ENCODE measurements at regions not wholly inside any gene's neighbourhood (a gene's known extent, or its start where the extent isn't known, plus 50 kb on each side); places are given as distances from the start of the nearest gene placed in this dataset.

DNA sequence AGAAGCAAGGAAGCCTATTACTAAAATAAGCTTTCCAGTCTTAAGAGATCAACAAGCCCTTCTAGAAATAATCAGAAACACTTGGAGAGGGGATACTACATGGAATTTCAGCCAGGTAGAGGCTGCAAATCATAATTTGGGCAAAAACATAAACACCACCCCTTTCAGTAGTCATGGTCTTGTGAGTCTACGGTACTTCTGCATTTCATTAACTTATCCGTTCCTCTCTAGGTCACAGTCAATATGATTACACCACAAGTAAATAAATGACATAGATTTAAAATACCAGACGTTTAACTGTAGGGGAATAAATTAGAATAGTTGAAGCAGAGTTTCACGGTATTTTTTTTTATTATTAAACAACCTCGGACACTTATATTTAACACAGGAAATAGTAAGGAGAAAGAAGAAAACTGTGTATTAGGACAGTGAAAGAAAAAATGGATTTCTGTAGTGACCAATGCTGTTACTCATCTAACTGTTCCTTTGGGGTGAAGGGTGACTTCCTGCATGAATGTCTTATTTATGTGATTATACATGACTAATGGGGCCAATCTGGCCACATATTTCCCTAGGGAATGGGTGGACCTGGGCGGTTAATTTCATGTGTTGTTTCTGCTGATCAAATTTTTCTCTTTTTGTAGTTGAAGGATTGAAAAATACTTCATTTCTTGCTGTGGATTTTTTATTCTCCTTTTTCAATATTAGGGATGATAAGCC is 456.6 kb upstream of the UBE2E3 start:
- TF ChIP-seq POLR2A (IDR thresholded peaks at IDR 0.05; ENCODE audit: low read depth, low read length) (no peak), POLR2AphosphoS5 (IDR thresholded peaks at IDR 0.05; ENCODE audit: low read depth, low read length) (no peak)
